Activated T-cell treated with anti-CD3 and anti-CD28 coated beads, Interleukin-2, amount 50 U/mL, for 48 hours (primary cell): ENCODE measurements at regions not wholly inside any gene's neighbourhood (a gene's known extent, or its start where the extent isn't known, plus 50 kb on each side); places are given as distances from the start of the nearest gene placed in this dataset.
"Not testable (repeated sequence)": the region's sequence is repeated elsewhere in the genome, so short reads cannot be mapped to it uniquely, and the experiment has no call there.

ENCODE experiments used
- DNase-seq, 2 experiments: peaks; one replicate each; pipeline ENCODE4 v3.0.0-alpha.2; 2020

- no peak for DNase-seq
Observed at GRCh38 chr18:11506856-11507255, 102.5 kb upstream of the SLC35G4 start.

- DNase-seq = no peak
Observed at GRCh38 chr18:11505993-11506392, 103.4 kb upstream of the SLC35G4 start.

GRCh38 chr18:11504962-11505361 lies 104.4 kb upstream of the SLC35G4 start:
- DNase-seq = no peak

- DNase-seq = no peak
Observed at GRCh38 chr18:11502368-11502767, 107.0 kb upstream of the SLC35G4 start.

- DNase-seq = no peak
Observed at GRCh38 chr18:11501352-11501751, 108.0 kb upstream of the SLC35G4 start.

GRCh38 chr18:11500153-11501122 lies 109.0 kb upstream of the SLC35G4 start:
- DNase-seq = no peak

- DNase-seq = no peak
Observed at GRCh38 chr18:11498821-11499220, 110.6 kb upstream of the SLC35G4 start.

GRCh38 chr18:11497585-11497984 lies 111.8 kb upstream of the SLC35G4 start:
- DNase-seq = no peak

- no peak for DNase-seq
Observed at GRCh38 chr18:11496526-11497172, 112.7 kb upstream of the SLC35G4 start.

- DNase-seq = no peak
Observed at GRCh38 chr18:11495441-11495840, 114.0 kb upstream of the SLC35G4 start.

- DNase-seq = no peak
Observed at GRCh38 chr18:11494107-11494506, 115.3 kb upstream of the SLC35G4 start.

GRCh38 chr18:11489266-11489899 lies 120.0 kb upstream of the SLC35G4 start:
- DNase-seq = no peak

- no peak for DNase-seq
Observed at GRCh38 chr18:11488175-11488574, 121.2 kb upstream of the SLC35G4 start.

- DNase-seq = no peak
Observed at GRCh38 chr18:11487390-11487789, 122.0 kb upstream of the SLC35G4 start.

- no peak for DNase-seq
Observed at GRCh38 chr18:11482271-11482670, 127.1 kb upstream of the SLC35G4 start.

- no peak for DNase-seq
Observed at GRCh38 chr18:11480692-11481091, 128.7 kb upstream of the SLC35G4 start.

- DNase-seq = not testable (repeated sequence)
Observed at GRCh38 chr18:11479031-11479430, 130.4 kb upstream of the SLC35G4 start.

- DNase-seq = no peak
Observed at GRCh38 chr18:11470941-11471340, 138.5 kb upstream of the SLC35G4 start.

- no peak for DNase-seq
Observed at GRCh38 chr18:11468617-11469016, 140.8 kb upstream of the SLC35G4 start.

- DNase-seq = no peak
Observed at GRCh38 chr18:11468120-11468519, 141.3 kb upstream of the SLC35G4 start.

- DNase-seq = no peak
Observed at GRCh38 chr18:11467611-11468010, 141.8 kb upstream of the SLC35G4 start.

GRCh38 chr18:11464129-11464528 lies 145.3 kb upstream of the SLC35G4 start:
- no peak for DNase-seq

- DNase-seq = no peak
Observed at GRCh38 chr18:11458447-11458846, 150.9 kb upstream of the SLC35G4 start.

- not testable (repeated sequence) for DNase-seq
Observed at GRCh38 chr18:11457853-11458252, 151.5 kb upstream of the SLC35G4 start.
